NCI-H1417 (cell line): ENCODE measurements at regions not wholly inside any gene's neighbourhood (a gene's known extent, or its start where the extent isn't known, plus 50 kb on each side); places are given as distances from the start of the nearest gene placed in this dataset.

ENCODE experiments used
- DNase-seq, 3 experiments: peaks; one replicate each; lab custom pipeline; 2025; lab: John Stamatoyannopoulos, UW

DNA sequence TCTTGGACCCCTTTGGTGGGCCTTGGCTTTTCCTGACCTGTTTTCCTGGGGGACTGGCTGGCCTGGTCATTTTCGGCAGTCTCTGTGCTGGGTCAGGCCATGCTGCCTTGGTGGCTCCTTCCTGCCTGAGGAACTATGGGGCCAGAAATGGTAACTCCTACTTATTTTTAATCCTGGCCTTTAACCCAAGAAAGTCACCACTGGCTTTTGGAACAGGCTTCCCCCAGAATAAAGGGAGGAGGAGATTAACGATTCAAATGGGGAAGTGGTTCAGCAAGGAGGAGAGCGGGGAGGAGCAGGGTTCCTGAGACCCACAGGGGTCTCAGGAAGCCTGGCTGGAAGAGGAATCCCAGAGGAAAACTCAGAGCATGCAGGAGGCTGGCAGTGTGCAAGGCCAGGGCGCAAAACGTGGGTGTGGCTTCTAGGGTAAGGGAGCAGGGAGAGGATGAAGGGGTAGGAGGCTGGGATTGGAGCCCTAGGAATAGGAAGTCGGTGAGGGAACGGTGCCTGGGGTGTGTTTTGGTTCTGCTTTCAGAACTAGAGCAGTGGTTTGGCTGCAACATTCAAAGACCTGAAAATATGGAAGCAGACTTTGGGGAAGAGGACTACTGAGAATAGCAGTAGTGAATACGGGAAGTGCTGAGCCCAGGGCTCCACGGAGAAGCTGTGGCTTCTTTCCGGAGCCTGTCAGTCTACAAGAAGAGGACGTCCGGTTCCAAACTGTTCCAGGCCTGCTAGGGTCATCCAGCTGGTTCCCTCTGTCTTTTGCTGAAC lies 271.1 kb upstream of the KLF4 start:
- DNase-seq: no peak

DNA sequence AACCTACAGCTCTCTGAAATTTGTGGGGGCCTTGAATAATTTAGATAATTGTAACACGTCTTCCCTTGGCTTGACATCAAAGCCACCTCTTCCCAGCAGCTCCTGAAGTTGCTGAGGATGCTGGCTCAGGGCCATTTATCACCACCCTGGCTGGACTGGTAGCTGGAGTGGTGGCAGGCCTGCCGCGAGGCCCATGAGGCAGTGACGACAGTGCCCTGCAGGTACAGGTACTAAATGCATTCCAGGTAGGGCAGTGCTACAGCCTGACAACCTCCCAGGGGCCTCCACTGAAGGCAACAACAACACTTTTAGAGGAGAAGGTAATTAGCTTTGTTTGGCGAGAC lies 270.2 kb upstream of the KLF4 start:
- no peak for DNase-seq

DNA sequence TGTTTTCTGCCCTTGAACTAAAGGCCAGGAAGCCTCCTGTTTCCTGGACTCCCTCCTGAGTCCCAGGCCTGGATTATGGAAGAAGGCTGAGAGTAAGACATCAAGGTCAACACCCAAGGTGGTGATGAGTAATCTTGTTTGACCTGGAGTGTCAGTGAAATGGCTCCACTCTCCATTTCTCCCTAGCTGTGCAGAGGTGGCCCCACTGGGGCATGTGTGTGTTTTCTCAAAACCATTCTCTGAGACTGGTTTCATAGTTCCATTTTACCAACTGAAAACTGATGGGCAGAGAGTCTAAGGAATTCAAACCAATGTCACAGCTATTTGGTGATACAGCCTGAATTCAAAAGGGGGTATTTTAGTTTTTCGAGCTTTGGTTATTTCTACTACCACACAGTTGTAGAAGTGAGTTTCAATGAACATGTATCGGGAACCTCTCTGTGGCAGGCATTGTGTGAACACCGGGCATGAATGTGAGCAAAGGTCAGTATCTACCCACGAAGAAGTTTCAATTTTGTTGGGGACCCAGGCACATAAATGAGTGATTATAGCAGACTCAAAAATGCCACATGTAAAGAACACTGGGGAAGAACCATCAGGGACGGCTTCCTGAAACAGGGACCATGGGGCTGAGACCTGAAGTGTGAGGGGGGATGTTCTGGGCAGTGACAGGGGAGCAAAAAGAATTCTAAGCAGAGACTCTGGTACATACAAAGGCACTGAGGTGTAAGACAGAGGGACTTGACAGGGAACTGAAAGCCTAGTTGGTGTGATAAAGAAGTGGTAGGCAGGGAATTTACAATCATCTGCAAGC lies 269.6 kb upstream of the KLF4 start:
- DNase-seq: no peak

DNA sequence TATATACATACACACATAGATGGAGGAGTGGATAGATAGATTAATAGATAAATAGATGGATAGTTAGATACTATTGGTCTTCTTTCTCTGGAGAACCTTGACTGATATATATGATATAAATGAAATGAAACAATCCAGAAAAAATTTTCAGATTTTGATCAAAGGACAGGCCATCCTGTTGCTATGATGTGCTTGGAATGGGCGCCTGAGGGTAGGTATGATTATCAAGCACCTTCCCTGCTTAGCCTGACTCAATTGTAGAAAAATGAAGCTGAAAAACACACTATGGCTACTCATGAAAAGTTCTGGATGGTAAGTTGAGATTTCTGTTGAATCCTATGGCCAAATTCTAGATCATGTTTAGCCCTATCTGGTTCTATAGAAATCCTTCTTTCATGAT lies 266.5 kb upstream of the KLF4 start:
- DNase-seq: no peak

DNA sequence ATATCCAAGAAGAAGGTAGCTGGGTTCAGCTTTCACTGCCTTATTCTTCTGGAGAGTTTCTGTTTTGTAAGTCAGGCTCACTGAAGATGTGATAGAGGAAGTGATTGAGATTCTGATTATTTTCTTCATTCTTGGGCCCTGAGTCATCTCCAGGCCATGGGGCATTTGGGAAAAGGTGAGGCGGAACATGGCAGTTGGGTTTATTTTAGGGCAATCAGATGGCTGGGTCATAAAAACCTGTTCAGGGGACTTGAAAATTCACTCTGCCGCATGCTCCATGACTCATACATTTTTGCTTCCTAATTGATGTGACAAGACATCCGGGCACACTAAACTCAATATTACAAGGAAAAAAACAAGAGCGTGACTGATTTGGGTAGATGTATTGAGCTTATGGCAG lies 265.7 kb upstream of the KLF4 start:
- DNase-seq: no peak

DNA sequence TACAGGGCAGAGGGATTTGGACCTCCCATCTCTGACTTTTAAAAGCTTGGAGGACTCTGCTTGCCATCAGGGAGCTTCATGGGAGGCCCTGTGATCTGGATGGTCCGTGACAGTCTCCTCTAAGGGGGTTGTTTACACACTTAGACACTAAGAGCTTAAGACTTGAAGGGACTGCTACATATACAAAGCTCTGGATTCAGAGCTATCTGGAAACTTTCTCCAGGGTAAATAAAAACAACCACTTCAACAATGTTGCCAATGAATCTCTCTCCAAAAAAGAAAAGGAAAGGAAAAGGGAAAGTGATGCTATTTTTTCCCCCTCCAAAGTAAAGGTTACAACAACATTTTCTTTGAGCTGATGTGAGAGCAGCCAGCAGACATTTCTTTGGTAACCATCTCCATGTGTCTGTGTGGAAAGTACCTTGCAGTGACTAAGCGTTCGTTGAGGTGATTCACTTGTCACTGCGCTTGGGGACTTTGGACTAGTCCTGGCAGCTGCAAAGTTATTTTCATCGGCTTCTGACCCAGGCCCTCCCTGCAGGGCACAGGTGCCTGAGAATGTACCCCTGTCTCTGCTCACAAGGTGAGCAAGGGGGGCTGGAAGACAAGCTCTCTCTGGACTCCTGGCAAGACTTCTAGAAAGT lies 262.1 kb upstream of the KLF4 start:
- DNase-seq: no peak

DNA sequence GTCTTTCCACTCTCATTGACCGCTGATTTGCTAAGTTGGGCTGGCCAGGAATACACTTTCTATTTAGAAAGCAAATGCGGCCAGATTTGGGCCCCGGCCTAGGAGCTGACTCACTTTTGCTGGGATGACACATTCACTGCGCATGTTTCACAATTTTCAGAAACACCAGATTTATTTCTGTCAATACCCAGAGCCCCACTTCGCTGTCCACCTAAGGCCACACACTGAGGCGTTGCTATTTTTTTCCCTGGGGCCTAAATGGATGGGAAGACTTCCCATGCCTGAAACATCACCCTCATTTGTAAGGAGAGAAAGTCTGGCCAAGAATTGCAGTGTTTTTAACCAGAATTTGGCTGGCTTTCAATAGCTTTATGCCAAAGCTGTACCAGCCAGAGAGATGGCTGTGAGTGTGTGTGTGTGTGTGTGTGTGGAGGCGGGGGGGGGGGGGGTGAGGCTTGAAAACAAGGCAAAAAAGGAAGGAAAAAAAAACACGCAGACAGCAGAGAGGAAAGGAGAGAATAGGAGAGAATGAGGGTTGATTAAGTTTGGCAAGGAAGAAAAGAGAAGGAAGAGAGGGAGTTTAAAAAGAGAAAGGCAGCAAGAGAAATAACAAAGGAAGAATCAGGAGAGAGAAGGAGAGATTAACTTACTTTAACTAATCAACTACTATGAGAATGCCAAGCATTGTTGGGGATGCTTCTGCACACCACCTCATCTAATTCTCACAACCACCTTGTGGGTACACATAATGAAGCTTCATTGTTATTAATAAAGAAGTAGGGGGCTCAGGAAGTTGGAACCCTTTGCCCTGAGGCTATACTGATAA lies 261.4 kb upstream of the KLF4 start:
- no peak for DNase-seq

DNA sequence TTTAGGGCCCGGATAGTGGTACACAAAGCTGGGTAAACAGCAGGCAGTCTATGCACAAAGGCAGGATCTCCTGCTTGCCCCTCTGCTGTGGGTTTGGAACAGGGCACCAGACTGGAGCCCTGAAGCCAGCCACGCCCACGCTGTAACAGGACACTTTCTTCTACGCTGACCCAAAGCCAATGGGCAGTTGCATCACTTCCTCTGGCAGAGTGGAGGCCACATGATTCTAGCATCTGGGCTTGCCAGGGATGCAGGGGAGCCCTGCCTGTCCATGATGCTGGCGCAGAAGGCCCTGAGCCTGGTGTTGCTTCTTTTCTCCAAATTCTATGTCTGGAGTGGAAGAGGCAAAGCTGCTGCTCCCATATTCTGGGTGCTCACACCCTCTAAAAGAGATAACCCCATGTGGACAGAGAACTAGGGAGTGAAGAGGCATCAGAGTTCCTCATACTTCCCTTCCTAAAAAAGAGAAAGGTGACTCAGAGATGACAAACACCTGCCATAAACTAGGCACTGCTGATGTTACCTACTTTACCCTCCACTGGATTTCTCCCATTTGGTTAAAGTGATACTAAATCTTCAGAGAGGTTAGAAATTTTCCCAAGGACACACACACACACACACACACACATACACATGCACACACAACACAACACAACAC lies 260.3 kb upstream of the KLF4 start:
- DNase-seq: no peak

DNA sequence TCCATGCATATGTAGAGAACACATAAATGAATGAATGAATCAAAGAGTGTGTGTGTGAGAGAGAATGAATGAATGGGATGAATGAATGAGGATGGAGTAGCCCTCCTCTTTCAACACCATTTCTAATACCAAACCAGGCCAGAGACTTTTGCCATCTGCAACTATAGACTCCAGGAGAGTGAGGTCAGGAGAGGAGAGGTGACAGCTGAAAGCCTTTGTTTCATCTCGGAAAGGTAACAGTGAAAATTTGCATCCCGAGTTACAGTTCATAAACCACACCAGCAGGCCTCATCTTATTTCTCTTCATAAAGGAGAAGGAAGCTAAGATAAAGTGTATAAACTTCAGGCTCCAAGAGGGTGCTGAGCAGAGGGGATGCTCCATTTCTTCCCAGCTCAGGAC lies 255.3 kb upstream of the KLF4 start:
- DNase-seq: no peak

DNA sequence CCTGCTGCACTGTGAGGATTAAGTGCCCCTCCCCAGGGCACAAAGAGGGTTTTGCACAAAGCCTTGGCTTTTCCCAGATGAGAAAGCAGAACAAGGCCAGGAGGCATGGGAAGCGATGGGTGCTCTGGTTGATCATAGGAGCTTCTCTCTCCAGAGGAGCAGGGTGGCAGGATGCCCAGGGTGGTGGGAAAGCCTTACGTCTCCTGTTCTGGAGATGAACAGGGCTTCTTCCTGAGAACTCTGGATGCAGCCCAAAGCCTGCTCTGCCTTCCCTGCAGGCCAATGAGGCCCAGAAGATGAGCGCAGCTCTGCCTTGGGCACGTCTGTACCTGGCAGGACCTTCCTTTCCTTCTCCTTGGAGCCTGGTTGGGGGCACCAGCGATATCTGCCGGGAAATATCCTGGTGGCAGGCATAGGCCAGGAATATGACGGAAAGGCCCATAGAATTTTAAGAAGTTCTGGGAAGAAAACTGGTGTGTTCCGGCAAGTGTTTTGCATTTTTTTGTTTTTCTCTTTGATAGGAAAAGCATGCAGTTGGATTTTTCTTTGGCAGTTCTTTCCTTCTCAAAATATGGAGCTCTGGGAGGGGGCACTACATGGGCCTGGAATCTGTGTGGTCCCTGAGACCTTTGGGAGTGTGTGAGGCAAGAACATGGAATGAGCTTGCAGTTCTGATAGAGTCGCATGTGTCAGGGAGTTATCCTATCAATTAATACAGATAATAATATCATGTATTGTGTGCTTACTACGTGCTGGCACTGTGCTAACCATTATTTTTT lies 253.2 kb upstream of the KLF4 start:
- no peak for DNase-seq

DNA sequence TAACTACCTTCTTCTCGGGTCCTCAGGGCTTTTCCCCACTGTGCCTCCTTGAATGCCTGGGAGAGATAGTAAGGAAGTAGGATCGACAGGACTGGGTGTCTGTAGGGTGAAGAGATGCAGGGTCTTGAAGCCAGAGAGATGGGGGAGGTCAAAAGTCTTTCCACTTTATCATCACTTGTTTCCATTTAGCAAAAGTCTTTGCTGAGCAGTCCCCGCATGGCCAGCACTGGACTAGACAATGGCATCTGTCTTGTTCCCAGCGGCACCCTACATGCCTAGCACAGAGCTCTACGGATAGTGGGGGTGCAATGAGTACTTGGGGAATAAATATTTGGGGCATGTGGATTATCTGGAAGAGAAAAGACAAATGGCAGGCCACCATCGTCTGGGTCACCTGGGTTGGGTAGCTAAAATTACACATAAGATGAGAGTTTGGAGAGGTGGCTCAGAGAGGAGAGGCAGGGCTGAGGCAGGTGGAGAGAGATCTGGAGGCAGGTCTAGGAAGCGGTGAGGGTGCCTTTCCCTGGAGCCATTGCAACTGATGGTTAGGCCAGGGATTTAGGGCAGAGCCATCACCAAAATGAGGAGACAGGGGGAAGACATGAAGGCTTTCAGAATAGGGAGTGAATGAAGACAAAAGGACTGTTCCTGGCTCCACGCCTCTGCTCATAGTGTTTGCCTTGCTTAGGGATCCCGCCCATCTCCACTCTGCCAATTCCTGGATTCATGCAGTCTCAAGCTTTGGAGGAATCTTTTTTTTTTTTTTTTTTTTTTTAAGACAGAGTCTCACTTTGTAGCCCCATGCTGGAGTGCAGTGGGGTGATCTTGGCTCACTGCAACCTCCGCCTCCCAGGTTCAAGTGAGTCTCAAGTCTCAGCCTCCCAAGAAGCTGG lies 250.8 kb upstream of the KLF4 start:
- DNase-seq: no peak

DNA sequence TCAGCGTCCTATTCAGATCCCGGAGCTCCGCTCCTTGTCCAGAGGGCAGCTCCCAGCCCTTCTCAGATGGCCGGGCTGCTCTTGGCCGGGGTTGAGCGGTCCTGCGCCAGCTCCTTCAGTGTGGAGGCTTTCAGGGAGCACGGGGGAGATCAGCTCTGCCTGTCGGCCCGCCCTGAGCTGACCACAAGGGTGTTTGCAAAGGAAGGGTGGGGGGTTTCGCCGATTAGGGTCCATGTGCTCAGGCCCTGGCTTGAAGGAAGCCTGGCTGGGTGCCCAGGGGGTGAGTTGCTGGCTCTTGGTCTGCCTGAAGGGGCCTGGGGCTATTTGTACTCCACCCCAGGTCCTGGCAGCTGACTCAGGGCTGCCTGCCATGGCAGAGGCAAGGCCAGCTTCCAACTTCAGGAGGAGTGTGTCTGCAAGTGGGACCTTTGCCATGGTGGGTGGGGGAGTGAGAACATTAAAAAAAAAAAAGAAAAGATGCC lies 250.1 kb upstream of the KLF4 start:
- no peak for DNase-seq

DNA sequence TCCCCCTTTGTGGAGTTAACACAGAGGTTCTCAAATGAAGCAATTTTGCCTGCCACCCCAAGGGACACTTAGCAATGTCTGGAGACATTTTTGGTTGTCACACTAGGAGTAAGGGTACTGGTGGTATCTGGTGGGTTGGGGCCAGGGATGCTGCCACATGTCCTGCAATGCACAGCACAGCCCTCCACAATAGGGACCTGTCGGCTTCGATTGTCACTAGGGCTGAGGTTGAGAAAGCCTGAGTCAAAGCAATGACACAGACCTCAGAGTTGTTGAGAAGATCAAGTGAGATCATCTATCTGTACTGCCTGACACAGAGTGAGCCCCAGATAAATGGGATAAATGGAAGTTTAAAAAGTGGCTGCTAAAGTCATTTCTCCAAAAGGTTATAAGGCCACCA lies 249.2 kb upstream of the KLF4 start:
- no peak for DNase-seq

DNA sequence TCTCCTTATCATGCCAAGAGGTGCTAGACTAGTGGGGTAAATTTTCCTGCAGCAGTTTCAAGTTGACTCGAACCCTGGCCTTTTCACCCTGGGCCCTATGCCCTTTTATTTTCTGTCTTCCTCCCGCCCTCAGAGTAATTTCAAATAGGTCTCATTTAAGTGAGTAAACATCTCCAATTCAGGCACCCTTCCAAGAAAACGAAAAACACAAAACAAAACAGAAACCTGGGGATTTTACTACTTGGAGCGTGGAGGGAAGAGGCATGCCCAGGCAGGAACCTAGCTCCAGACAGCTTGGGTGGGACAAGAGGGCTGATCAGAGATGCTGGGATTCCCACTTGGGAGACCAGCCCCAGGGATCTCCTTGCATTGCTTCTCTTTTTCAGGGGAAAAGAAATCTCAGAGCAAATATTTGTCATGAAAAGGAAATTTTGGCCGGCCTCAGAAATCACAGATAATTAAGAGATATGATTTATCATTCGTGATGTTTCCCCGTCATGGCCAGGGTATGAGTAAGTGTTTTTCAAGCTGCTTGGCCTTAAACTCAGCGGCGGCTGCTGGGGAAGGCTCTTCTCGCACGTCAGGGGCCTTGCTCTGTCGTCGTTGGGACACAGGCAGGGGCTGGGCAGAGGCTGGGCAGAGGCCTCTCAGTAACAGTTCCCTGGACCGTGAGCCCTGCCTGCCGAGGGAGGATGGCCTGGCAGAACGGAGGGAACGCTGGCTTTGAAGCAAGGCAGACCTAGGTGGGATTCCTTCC lies 248.6 kb upstream of the KLF4 start:
- DNase-seq: peak; percentile 4 to 54 (median 35)

DNA sequence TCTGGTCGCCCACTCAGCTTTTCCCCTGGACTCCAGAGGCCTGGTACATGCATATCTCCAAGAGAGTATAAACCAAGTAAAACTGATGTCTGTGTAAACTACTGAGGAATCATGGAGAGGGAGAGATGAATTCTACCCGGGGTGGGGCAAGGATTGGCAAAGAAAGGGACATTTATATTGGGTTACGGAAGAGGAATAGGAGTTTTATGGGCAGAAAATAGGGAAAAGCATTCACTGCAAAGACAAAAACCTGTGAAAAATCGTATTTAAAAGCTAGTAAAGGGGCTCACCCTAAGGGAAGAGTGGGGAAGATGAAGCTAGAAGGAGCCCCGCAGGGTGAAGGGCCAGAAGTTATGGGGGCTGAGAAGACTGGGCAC lies 248.0 kb upstream of the KLF4 start:
- DNase-seq: no peak

DNA sequence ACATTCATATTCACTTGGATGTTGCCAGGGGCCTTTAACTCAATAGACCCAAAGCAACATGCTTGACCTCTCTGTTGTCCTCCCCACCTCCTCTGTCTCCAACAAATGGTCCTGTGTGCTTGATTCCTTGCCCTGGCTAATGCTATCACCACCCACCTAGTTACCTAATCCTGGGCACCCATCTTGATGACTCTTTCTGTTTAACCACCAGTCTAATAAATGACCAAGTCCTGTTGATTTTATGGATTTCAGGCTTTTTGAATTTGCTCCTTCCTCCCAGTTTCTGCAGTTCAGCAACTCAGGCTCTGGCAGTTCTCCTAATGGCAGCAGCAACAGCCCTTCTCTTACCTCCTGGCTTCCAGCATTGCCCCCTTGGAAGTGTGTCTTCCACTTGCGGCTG lies 246.3 kb upstream of the KLF4 start:
- DNase-seq: no peak

DNA sequence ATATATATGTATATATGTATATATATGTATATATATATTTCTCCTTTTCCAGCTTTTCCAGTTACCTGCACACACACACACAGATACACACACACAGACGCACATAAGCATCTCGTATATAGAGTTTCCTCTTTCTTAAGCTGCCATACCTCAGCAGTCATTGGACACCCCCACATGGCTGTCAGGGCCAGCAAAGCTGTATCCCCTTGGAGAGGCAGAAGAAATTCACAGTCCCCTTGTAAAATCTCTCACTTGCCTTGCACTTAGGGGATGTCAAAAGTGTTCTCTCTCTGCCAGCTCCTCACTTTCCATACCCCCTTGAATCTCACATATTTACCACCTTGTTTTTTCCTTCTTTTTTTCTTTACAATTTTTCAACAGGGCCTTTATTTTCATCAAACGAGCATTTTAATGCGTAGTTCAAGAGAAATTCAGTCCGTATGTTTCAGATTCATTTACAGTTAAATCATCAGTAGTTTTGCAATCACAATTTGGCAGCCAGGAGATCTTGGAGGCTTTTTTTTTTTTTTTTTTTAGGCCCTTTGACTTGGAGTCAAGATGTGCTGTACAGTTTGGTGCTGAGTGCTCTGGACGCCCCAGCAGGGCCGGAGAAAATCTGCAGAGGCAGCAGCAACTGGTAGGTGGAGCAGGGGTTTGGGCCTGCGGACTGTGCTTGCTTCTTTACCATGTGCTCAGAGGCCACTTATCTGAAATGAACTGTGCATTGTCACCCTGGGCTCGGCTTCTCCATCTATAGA lies 244.9 kb upstream of the KLF4 start:
- no peak for DNase-seq

DNA sequence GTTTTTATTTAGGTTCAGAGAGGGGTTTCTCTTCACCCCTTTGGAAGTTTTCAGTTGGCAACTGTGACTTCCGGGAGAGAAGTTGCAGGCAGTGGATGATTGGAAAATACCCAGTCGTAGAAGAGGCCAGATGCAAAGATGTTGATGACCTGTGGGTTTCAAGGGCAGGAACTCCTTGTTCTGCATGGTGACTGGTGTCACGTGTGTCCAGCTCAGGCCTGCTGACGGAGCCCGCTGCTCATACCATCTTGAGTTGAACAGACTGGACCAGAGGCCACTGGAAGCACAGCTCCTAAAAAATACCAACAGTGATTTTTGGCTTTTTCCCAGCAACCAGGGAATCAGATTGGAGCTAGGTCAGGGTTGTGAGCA lies 243.9 kb upstream of the KLF4 start:
- no peak for DNase-seq
